Liver (tissue), 8 donors: ENCODE measurements at regions not wholly inside any gene's neighbourhood (a gene's known extent, or its start where the extent isn't known, plus 50 kb on each side); places are given as distances from the start of the nearest gene placed in this dataset.

Experiments
- DNase-seq: peaks from one replicate; pipeline ENCODE4 v3.0.0-alpha.2; 2017; ENCODE audit warnings: low spot score
- H3K27ac ChIP-seq, 2 donors: one replicate each; pipeline ENCODE4 v1.7.0; 2013; ENCODE audit warnings: inconsistent platforms in 2 of 2, low read length in 2 of 2, control low read depth in 1 of 2, low read depth in 1 of 2, mild to moderate bottlenecking in 1 of 2
- H3K27me3 ChIP-seq, 4 donors: one replicate each; pipeline versions ENCODE4 v1.6.1 to v1.7.0; 2013; ENCODE audit warnings: low read length in 3 of 4, inconsistent platforms in 1 of 4, mild to moderate bottlenecking in 1 of 4, moderate library complexity in 1 of 4; ENCODE audit not compliant: control insufficient read depth in 4 of 4, insufficient read depth in 4 of 4
- H3K36me3 ChIP-seq, 4 donors: one replicate each; pipeline versions ENCODE4 v1.6.1 to v1.7.0; 2013; ENCODE audit warnings: low read length in 3 of 4, mild to moderate bottlenecking in 3 of 4, low read depth in 1 of 4, moderate library complexity in 1 of 4; ENCODE audit not compliant: control insufficient read depth in 4 of 4, insufficient read depth in 3 of 4
- H3K4me1 ChIP-seq, 4 donors: one replicate each; pipeline versions ENCODE4 v1.6.1 to v1.7.0; 2013; ENCODE audit warnings: low read length in 3 of 4, mild to moderate bottlenecking in 3 of 4, moderate library complexity in 1 of 4; ENCODE audit not compliant: control insufficient read depth in 4 of 4, insufficient read depth in 4 of 4
- H3K4me3 ChIP-seq, 3 donors: one replicate each; pipeline versions ENCODE4 v1.6.1 to v1.7.0; 2013; ENCODE audit warnings: low read length in 3 of 3, control low read depth in 1 of 3, low read depth in 1 of 3, mild to moderate bottlenecking in 1 of 3
- H3K9ac ChIP-seq, 2 donors: one replicate each; pipeline ENCODE4 v1.7.0; 2013; ENCODE audit warnings: low read length in 2 of 2, mild to moderate bottlenecking in 2 of 2, moderate library complexity in 2 of 2, control low read depth in 1 of 2, low read depth in 1 of 2
- H3K9me3 ChIP-seq, 4 donors: one replicate each; pipeline versions ENCODE4 v1.6.1 to v1.7.0; 2013; ENCODE audit warnings: low read length in 3 of 4; ENCODE audit not compliant: control insufficient read depth in 4 of 4
- EGR1 ChIP-seq, 2 donors: IDR thresholded peaks; 2 replicates each; pipeline ENCODE4 v1.6.1; 2016 to 2018; ENCODE audit warnings: antibody characterized with exemption in 2 of 2, low read depth in 2 of 2
- FOXA1 ChIP-seq: IDR thresholded peaks from 2 replicates; pipeline ENCODE4 v1.6.1; 2016; ENCODE audit warnings: antibody characterized with exemption
- GABPA ChIP-seq, 2 donors: IDR thresholded peaks in 1 of 2; conservative IDR thresholded peaks in 1 of 2; 2 replicates each; pipeline ENCODE4 v1.6.1; 2016; ENCODE audit warnings: antibody characterized with exemption in 2 of 2, mild to moderate bottlenecking in 1 of 2, moderate library complexity in 1 of 2
- HNF4A ChIP-seq, 2 donors: conservative IDR thresholded peaks; 2 replicates each; pipeline ENCODE4 v1.6.1; 2016; ENCODE audit warnings: antibody characterized with exemption in 2 of 2, mild to moderate bottlenecking in 2 of 2
- HNF4G ChIP-seq: IDR thresholded peaks from 2 replicates; pipeline ENCODE4 v1.6.1; 2016; ENCODE audit warnings: antibody characterized with exemption
- JUND ChIP-seq, 2 donors: IDR thresholded peaks; 2 replicates each; pipeline ENCODE4 v1.6.1; 2016; ENCODE audit warnings: antibody characterized with exemption in 2 of 2
- NR2F2 ChIP-seq: IDR thresholded peaks from 2 replicates; pipeline ENCODE4 v1.6.1; 2016; ENCODE audit warnings: antibody characterized with exemption
- RAD21 ChIP-seq, 2 donors: IDR thresholded peaks; 2 replicates each; pipeline ENCODE4 v1.6.1; 2016; ENCODE audit warnings: antibody characterized with exemption in 2 of 2, mild to moderate bottlenecking in 2 of 2
- RXRA ChIP-seq, 2 donors: IDR thresholded peaks; 2 replicates each; pipeline ENCODE4 v1.6.1; 2017 to 2018; ENCODE audit warnings: antibody characterized with exemption in 2 of 2, mild to moderate bottlenecking in 1 of 2
- SP1 ChIP-seq: IDR thresholded peaks from 2 replicates; pipeline ENCODE4 v1.6.1; 2018; ENCODE audit warnings: antibody characterized with exemption, mild to moderate bottlenecking
- YY1 ChIP-seq: IDR thresholded peaks from 2 replicates; pipeline ENCODE4 v1.6.1; 2016; ENCODE audit warnings: antibody characterized with exemption, mild to moderate bottlenecking
- WGBS: extraction: QIAGEN DNeasy Blood & Tissue Kit; methylation state at CpG from one replicate; pipeline ENCODE4 v1.1.7; 2013; 5-methylcytosine and 5-hydroxymethylcytosine counted together
- TF ChIP-seq, protein P1 (sequence below): IDR thresholded peaks from 2 replicates; pipeline ENCODE4 v1.6.1; 2016; ENCODE audit warnings: antibody characterized with exemption
- TF ChIP-seq, protein P2 (sequence below): fragments of 150-350 bp; IDR thresholded peaks from 2 replicates; pipeline ENCODE4 v1.5.1; 2017; ENCODE audit warnings: improper control_type of control experiment, low read depth, low read length; ENCODE audit not compliant: missing input control
- TF ChIP-seq, protein P3 (sequence below): IDR thresholded peaks from 2 replicates; pipeline ENCODE4 v1.6.1; 2016; ENCODE audit warnings: antibody characterized with exemption
- TF ChIP-seq, protein P4 (sequence below): IDR thresholded peaks from 2 replicates; pipeline ENCODE4 v1.6.1; 2016; ENCODE audit warnings: antibody characterized with exemption, mild to moderate bottlenecking
- donor health status: healthy.
- donor health status: healthy.
- donor health status: healthy.
- donor health status: healthy.
- donor health status: healthy.

DNA sequence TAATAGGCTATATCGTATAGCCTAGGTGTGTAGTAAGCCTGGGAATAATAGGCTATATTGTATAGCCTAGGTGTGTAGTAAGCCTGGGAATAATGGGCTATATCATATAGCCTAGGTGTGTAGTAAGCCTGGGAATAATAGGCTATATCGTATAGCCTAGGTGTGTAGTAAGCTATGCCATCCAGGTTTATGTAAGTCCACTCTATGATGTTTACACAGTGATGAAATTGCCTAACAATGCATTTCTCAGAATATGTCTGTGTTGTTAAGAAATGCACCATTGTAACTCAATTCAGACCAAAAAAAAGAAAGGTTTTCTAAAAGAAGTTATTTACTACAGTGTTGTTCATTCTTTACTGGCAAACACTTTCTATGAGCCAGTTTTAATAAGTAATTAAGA is 1387.2 kb downstream of the STIM2 start:
- Histone ChIP-seq H3K27me3 (no peaks in the 10 kb centered on the region), H3K9ac (no peak overlapping the region), H3K4me1 (no peaks in the 10 kb centered on the region), H3K9me3 (no peaks in the 10 kb centered on the region), H3K27ac (no peak overlapping the region), H3K4me3 (no peak overlapping the region), H3K36me3 (no peaks in the 10 kb centered on the region)
- TF ChIP-seq GABPA (IDR thresholded peaks at IDR 0.05 in 1 of 2, conservative IDR thresholded peaks at IDR 0.05 in 1 of 2), result no peak
- 85% methylated on average over 2 of the region's 2 CpGs for WGBS
- no peak for DNase-seq

DNA sequence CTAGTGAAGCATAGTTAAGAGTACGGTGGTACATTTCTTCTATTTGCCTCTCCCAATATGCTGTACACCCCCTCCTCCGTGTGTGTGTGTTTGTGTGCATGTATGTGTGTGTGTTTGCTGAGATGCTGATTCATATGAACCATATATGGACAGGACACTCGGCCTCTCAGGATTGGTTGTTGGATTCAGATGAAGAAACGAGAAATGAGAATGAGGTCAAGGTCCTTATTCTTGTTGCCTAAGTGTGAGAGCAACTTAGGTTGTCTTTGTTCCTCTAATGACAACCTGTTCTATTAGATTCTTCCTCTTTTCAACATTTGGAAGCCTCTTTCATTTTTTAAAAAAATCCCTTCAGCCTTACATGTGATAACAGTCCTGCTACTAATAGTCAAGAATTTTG is 1387.6 kb downstream of the STIM2 start:
- 52% methylated on average over 4 of the region's 4 CpGs for WGBS

DNA sequence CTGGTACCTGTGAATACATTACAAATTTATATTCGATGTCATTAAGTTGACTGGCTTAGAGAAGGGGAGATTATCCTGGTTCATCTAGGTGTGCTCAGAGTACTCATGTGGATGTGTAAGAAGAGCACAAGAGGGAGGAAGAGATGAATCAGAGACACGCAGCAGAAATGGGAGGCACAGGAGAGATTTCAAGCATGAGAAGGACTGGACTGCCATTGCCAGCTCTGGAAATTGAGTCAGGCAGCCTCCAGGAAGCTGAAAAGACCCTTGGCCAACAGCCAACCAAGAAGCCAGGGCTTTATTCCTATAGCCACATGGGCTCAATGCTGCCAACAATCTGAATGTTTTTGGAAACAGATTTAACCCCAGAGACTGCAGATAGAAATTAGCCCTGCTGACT is 1390.0 kb downstream of the STIM2 start:
- DNase-seq, result no peak
- no peak overlapping the region for H3K27ac ChIP-seq
- no peaks in the 10 kb centered on the region for H3K4me1 ChIP-seq
- no peaks in the 10 kb centered on the region for H3K9me3 ChIP-seq
- no peaks in the 10 kb centered on the region for H3K36me3 ChIP-seq
- no peak overlapping the region for H3K9ac ChIP-seq
- H3K27me3 ChIP-seq, result no peaks in the 10 kb centered on the region
- 86% methylated on average over 2 of the region's 2 CpGs for WGBS
- H3K4me3 ChIP-seq, result no peak overlapping the region
- TF ChIP-seq, protein P1, sequence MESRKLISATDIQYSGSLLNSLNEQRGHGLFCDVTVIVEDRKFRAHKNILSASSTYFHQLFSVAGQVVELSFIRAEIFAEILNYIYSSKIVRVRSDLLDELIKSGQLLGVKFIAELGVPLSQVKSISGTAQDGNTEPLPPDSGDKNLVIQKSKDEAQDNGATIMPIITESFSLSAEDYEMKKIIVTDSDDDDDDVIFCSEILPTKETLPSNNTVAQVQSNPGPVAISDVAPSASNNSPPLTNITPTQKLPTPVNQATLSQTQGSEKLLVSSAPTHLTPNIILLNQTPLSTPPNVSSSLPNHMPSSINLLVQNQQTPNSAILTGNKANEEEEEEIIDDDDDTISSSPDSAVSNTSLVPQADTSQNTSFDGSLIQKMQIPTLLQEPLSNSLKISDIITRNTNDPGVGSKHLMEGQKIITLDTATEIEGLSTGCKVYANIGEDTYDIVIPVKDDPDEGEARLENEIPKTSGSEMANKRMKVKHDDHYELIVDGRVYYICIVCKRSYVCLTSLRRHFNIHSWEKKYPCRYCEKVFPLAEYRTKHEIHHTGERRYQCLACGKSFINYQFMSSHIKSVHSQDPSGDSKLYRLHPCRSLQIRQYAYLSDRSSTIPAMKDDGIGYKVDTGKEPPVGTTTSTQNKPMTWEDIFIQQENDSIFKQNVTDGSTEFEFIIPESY, result no peak
- TF ChIP-seq YY1 (no peak), EGR1 (IDR thresholded peaks at IDR 0.05; ENCODE audit: low read depth in 2 of 2) (no peak), JUND (IDR thresholded peaks at IDR 0.05) (no peak), FOXA1 (no peak), SP1 (no peak), HNF4G (no peak), NR2F2 (no peak)
- TF ChIP-seq, protein P2, sequence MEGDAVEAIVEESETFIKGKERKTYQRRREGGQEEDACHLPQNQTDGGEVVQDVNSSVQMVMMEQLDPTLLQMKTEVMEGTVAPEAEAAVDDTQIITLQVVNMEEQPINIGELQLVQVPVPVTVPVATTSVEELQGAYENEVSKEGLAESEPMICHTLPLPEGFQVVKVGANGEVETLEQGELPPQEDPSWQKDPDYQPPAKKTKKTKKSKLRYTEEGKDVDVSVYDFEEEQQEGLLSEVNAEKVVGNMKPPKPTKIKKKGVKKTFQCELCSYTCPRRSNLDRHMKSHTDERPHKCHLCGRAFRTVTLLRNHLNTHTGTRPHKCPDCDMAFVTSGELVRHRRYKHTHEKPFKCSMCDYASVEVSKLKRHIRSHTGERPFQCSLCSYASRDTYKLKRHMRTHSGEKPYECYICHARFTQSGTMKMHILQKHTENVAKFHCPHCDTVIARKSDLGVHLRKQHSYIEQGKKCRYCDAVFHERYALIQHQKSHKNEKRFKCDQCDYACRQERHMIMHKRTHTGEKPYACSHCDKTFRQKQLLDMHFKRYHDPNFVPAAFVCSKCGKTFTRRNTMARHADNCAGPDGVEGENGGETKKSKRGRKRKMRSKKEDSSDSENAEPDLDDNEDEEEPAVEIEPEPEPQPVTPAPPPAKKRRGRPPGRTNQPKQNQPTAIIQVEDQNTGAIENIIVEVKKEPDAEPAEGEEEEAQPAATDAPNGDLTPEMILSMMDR, result no peak
- TF ChIP-seq, protein P3, sequence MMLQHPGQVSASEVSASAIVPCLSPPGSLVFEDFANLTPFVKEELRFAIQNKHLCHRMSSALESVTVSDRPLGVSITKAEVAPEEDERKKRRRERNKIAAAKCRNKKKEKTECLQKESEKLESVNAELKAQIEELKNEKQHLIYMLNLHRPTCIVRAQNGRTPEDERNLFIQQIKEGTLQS, result no peak
- TF ChIP-seq, protein P4, sequence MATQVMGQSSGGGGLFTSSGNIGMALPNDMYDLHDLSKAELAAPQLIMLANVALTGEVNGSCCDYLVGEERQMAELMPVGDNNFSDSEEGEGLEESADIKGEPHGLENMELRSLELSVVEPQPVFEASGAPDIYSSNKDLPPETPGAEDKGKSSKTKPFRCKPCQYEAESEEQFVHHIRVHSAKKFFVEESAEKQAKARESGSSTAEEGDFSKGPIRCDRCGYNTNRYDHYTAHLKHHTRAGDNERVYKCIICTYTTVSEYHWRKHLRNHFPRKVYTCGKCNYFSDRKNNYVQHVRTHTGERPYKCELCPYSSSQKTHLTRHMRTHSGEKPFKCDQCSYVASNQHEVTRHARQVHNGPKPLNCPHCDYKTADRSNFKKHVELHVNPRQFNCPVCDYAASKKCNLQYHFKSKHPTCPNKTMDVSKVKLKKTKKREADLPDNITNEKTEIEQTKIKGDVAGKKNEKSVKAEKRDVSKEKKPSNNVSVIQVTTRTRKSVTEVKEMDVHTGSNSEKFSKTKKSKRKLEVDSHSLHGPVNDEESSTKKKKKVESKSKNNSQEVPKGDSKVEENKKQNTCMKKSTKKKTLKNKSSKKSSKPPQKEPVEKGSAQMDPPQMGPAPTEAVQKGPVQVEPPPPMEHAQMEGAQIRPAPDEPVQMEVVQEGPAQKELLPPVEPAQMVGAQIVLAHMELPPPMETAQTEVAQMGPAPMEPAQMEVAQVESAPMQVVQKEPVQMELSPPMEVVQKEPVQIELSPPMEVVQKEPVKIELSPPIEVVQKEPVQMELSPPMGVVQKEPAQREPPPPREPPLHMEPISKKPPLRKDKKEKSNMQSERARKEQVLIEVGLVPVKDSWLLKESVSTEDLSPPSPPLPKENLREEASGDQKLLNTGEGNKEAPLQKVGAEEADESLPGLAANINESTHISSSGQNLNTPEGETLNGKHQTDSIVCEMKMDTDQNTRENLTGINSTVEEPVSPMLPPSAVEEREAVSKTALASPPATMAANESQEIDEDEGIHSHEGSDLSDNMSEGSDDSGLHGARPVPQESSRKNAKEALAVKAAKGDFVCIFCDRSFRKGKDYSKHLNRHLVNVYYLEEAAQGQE, result no peak

More for the DNA sequence above, 1387.6 kb downstream of the STIM2 start:
- H3K27me3 ChIP-seq, result no peaks in the 10 kb centered on the region
- no peak overlapping the region for H3K4me3 ChIP-seq
- no peaks in the 10 kb centered on the region for H3K4me1 ChIP-seq
- no peaks in the 10 kb centered on the region for H3K9me3 ChIP-seq
- TF ChIP-seq, protein P3, result no peak
- TF ChIP-seq NR2F2 (no peak), RAD21 (IDR thresholded peaks at IDR 0.05) (no peak), GABPA (IDR thresholded peaks at IDR 0.05 in 1 of 2, conservative IDR thresholded peaks at IDR 0.05 in 1 of 2) (no peak), RXRA (IDR thresholded peaks at IDR 0.05) (no peak), SP1 (no peak), HNF4A (conservative IDR thresholded peaks at IDR 0.05) (no peak), JUND (IDR thresholded peaks at IDR 0.05) (no peak)
- TF ChIP-seq, protein P4, result no peak
- H3K9ac ChIP-seq, result no peak overlapping the region
- DNase-seq, result no peak
- no peak overlapping the region for H3K27ac ChIP-seq
- no peaks in the 10 kb centered on the region for H3K36me3 ChIP-seq
